HG03460 (cell line): ENCODE measurements at regions not wholly inside any gene's neighbourhood (a gene's known extent, or its start where the extent isn't known, plus 50 kb on each side); places are given as distances from the start of the nearest gene placed in this dataset.
A peak's percentile ranks its signal among the peaks of the same experiment; 100 is the strongest.

Experiments used
- ATAC-seq: cut with Tn5 transposase; IDR thresholded peaks from one replicate; pipeline ENCODE4 v1.9.1; 2021; ENCODE audit not compliant: unreplicated experiment

- ATAC-seq = no peak
These were observed 180.3 kb upstream of the WWC1 start for GRCh38 chr5:168110870-168111832.

DNA sequence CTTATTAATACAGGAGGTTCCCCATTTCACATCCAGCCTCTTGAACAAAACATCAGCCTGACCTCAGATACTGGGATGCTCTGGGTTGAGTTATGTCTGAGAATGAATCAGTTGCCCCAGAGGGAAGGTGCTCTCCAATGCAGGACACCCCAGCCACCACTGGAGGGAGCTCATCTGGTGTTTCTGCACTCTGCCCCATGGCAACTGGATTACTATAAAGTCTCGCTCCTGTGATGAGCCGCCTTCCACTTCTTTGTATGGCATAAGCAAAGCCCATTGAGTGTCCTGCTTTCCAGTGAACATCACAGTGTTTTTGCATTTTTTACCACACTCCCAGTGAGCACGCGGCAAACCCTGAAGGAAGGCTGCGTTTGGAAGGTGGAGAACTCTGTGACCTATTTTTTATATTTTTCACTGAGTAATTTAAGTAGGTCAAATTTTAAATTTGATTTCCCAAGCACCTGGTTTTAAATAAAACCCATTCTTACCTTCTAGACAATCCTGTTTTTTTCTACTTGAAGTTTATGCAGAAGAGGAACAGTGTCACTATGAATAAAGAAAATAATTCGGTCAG is 176.9 kb upstream of the WWC1 start:
- ATAC-seq = peak; percentile 85

GRCh38 chr5:168117469-168117868 is 174.0 kb upstream of the WWC1 start:
- no peak for ATAC-seq

- no peak for ATAC-seq
These were observed 173.3 kb upstream of the WWC1 start for GRCh38 chr5:168118042-168118668.

DNA sequence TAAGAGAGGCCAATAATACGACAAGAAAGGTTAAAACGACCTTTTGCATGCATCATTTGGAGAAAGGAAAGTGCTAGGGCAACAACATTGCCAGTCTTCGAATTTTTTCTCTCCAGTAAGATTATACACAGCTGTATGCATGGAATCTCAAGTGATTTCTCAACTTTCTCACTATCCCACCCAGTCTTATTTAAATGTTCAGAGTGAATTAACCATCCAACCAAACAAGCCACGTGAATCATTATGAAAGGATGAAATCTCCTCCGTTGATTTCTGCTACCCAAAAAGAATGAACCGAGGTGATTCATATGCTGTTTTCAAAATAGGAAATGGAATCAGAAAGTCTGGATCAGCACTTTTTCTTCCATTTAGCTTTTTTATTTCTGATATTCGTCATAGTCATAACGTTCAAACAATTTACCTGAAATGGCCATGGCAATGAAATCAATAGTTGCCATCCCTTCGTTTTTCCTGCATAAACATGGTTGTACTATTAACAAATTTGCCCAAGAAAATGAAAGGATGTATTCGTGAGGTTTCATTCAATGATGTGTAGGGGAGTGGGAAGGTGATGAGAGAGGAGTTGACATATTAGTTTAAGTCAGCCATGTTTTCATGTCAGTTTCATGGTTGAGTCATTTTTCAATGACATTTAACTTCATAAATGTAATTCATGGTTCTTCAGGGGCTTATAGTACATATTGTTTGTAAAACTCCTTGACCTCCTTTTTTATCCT is 170.9 kb upstream of the WWC1 start:
- ATAC-seq = no peak

- no peak for ATAC-seq
These were observed 170.3 kb upstream of the WWC1 start for GRCh38 chr5:168121138-168121494.

DNA sequence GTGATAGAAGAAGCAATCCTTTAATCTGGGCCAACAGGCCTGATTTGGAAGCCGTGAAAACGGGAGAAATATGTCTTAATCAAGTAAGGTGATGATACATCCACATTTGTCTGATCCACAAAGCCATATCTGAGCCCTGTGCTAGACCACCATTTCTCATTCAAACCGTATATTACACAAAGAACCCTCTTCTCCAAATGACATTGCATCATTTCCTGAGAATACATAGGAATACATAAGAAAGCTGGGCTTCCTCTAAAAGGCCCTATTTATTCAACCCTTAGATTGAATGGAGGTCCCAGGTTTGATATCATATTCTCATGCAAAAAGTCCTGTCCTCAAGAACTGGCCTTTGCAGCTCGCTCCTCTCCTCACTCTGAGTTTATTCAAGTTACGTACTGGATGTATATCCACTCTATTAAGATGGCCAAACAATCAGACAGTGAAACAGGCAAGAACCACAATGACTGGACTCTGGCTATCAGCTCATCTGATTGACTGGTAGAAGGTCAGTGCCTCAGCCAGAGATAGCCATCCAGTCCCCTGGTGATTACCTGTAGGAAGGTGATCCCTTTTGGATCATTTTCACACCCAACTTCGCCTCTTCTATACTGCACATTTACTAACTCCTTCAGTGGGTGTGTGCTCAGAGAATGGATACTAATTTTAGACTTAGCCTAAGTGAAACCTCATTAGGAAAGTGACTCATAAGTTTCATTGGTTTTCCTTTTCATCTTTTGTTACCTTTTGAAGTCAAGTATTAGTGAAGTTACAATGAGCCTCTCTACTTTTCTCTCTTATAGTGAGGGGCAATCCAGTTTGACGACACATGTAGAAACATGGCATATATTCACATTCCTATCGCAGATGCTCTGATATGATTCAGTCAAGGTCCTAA is 167.6 kb upstream of the WWC1 start:
- peak; percentile 92 for ATAC-seq

DNA sequence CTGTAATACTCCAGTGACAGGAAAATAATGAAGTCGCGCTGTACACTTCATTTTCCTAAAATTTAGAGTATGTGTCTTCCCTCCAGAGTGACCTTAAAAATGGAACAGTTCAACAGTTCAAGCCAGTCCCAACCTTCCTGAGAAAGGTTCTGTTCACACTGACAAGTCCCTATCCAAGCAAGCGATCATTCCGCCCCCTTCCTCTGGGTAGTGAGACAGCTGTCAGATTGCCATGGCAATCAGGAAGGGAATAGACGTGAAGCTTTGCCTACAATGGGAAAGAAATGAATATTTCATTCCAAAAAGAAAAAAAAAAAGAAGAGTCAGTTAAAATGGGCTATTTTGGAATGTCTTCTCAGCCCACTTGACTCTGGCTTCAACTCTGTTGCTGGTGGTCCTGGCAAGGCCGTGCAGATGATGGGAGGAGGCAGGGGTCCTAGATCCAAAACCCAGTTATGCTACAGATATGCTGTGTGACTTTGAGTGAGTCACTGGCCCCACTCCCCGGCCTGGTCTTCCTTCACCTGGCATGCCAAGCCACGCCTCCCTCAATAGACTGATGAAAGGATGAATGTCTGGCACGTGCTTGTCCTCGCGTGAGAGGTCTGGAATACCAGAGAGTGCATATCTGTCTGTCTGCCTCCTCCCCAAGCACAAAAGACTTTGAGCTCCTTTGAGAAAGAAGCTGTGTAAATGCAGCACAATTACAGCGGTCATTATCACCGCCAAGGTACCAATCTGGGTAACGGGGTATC is 165.8 kb upstream of the WWC1 start:
- ATAC-seq = no peak

DNA sequence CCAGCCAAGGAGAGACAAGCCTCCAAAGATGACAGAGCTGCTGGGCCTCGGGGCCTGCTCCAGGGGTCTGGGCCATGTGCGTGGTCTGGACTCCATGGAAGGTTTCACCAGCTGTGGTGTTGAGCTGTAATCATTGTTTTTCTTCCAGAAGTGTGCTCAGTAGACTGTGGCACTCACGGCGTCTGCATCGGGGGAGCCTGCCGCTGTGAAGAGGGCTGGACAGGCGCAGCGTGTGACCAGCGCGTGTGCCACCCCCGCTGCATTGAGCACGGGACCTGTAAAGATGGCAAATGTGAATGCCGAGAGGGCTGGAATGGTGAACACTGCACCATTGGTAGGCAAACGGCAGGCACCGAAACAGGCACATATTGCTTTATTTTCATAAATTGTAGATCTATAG is 164.8 kb upstream of the WWC1 start:
- ATAC-seq = no peak

DNA sequence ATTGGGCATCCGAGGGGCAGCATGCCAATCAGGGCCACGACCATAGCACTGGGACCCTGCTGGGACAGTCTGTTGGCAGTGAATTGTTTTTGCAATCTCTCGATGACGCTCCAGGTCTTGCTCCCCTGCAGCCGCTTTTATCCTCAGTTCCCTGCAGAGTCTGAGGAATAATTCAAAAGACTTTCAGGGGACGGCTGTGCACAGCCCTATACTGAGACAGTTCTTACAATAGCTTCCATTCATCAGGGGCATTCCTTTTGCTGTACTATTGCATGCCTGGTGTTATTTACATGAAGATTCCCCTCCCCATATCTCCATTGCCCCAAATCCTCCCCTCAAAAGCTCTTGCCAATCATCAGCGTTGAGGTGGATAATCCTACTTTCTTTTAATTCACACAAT is 163.3 kb upstream of the WWC1 start:
- no peak for ATAC-seq

DNA sequence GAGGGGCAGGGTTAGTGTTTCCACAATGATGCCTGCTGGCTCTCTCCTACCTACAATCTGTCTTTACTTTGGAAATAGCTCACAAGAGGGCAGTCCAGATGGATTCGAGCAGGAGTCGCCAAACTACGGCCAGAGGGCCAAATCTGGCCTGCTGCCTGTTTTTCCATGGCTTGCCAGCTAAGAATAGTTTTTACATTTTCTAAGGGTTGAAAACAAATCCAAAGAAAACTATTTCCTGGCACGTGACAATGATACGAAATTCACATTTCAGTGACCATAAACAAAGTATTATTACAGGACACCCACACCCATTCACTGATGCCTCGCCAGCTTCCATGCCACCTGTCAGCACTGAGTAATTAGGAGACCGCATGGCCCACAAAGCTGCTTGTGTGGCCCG is 162.9 kb upstream of the WWC1 start:
- no peak for ATAC-seq

GRCh38 chr5:168131519-168131918 is 159.9 kb upstream of the WWC1 start:
- no peak for ATAC-seq

DNA sequence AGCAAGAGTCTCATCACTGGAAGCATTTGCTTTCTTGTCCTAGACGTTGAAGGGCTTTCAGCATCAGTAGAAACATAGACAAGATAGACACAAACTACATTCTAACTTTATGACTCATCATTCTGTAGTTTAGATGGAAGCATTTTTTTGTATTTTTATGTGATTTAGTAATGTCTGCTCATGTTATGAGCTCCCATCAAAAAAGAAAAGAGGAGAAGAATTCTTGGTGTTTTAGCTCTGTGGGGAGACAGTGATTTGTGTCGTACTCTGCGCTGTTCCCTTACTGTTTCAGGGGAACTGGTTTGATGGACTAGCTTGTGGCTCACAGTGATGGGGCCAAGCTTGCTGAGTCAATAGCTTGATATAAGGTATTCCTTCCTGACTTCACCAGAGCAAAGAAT is 159.2 kb upstream of the WWC1 start:
- ATAC-seq = no peak

DNA sequence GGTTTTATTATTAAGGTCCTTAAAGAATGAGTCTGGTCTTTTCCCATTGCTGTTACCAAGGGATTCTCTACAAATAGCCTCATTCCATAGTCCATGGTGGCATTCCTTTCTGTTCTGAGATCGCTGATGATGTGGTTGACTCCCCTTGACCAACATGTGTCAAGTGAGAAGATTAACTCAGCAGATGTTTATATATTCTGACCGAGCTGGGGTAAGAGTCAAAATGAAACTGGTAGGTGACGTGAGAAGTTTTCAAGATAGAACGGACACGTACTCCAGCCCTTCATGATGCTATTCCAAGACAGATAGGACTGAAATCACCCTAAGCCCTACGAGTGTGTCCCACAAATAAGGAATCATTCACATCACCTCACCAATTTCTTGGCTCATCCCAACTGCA is 155.5 kb upstream of the WWC1 start:
- peak; percentile 96 for ATAC-seq

DNA sequence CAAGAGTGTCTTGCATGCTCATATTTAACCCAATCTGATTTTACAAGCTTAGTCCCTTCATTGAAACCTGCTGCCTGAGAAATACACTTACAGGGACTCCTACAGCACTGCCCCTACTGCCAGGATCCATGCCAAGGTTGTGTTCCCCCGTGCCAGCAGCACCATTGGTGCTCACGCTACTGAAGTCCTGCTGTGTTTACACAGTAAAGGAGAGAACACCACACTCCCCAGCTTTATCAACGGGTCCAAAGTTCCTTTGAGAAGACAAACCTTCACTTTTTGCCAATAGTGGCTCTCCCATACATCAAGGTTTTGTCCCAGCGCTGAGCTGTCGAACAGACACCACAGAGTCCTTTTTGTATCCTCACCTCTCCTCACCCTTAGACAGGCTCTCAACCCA is 155.1 kb upstream of the WWC1 start:
- ATAC-seq = peak; percentile 10

- ATAC-seq = peak; percentile 49
These were observed 154.2 kb upstream of the WWC1 start for GRCh38 chr5:168137265-168137664.

DNA sequence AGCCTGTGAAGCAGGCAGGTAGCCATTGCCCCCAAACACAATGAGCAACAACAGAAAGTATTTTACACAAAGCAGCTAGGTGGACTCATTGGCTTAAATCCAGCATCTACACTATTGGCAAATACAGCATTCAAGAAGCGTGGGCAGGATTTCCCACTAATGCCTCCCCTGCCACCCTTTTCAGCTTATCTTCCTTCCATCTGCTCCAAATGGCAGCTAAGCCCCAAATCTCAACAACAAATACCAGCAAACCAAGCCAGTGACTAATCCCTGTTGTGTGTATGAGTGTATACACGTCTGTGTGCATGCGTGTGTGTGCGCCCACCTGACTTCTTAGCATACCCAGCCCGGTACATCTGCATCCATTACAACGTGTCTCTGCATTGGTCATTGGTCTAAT is 151.2 kb upstream of the WWC1 start:
- ATAC-seq = no peak

DNA sequence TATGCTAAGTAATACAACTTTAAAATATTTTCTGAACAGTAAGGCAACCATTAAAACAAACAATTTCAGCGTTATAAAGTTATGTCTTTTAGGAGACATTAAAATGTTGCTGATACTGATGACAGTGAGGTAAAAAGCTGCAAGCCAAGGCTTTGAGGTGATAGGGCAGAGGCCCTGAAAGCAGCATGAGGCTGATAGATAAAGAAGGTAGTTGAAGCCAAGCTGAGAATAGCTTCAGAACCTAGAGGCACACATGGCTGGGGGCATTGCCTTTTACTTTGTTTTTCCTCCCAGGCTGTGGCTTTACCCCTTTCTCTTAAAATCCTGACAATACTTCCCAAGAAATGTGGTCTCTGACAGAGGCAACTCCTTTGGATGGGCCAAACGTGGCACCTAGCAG is 149.0 kb upstream of the WWC1 start:
- ATAC-seq = no peak

DNA sequence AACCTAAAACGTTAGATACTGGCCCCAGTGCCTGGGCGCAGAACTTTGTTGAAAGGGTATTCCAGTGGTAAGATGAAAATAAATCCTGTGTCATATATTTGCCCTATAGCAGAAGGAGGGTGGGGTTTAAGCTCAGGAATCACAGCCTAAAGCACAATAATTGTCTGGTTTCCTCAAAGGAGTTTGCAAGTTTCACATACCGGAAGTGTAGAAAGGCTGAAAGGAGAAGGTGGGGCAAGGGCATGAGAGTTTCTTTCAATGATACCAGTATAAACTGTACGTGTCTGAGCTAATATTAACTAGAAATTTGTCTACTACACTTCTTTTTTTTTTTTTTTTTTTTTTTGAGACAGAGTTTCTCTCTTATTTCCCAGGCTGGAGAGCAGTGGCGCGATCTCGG is 147.9 kb upstream of the WWC1 start:
- peak; percentile 84 for ATAC-seq

- ATAC-seq = no peak
These were observed 144.3 kb upstream of the WWC1 start for GRCh38 chr5:168147106-168147505.
